ENCODE measurements at regions not wholly inside any gene's neighbourhood (a gene's known extent, or its start where the extent isn't known, plus 50 kb on each side); places are given as distances from the start of the nearest gene placed in this dataset.

GRCh38 chr1:198397208-198397808 is 143.2 kb downstream of the ATP6V1G3 start:
- BruUV-seq (replicated peaks), result no TSS peak
- H3K27me3 ChIP-seq (ENCODE audit: control insufficient read depth, insufficient read depth, low read length), result no peaks in the 10 kb centered on the region; the same call in 1 of the 2 replicates
- no peaks in the 10 kb centered on the region for H3K36me3 ChIP-seq (ENCODE audit: control insufficient read depth, insufficient read depth, low read length)
- no peaks in the 10 kb centered on the region for H3K9me3 ChIP-seq (ENCODE audit: control insufficient read depth, insufficient read depth, low read depth, low read length)
- CTCF ChIA-PET, result no interaction called here
- no peak for ATAC-seq
- intact Hi-C loops (cut with micrococcal nuclease; ENCODE audit: unreplicated experiment), result no loop called here
- DNase-seq (ENCODE audit: low read depth, low spot score), result no peak
- in situ Hi-C loops (cut with HindIII; ENCODE audit: low pct_unique_long_range_greater_than_20kb, low sequenced_read_pairs), result no loop called here
- no peaks in the 10 kb centered on the region for H3K4me1 ChIP-seq (ENCODE audit: control insufficient read depth, insufficient read depth, low read length)
- POLR2A ChIA-PET, result no interaction called here
- TF ChIP-seq SIN3A (IDR thresholded peaks at IDR 0.05; ENCODE audit: borderline replicate concordance, insufficient read depth, low read depth, low read length) (no peak), POLR2AphosphoS5 (IDR thresholded peaks at IDR 0.05; ENCODE audit: low read depth, low read length) (no peak), TCF7L2 (IDR thresholded peaks at IDR 0.05; ENCODE audit: low read depth, low read length) (no peak)
- TF ChIP-seq, protein P1, sequence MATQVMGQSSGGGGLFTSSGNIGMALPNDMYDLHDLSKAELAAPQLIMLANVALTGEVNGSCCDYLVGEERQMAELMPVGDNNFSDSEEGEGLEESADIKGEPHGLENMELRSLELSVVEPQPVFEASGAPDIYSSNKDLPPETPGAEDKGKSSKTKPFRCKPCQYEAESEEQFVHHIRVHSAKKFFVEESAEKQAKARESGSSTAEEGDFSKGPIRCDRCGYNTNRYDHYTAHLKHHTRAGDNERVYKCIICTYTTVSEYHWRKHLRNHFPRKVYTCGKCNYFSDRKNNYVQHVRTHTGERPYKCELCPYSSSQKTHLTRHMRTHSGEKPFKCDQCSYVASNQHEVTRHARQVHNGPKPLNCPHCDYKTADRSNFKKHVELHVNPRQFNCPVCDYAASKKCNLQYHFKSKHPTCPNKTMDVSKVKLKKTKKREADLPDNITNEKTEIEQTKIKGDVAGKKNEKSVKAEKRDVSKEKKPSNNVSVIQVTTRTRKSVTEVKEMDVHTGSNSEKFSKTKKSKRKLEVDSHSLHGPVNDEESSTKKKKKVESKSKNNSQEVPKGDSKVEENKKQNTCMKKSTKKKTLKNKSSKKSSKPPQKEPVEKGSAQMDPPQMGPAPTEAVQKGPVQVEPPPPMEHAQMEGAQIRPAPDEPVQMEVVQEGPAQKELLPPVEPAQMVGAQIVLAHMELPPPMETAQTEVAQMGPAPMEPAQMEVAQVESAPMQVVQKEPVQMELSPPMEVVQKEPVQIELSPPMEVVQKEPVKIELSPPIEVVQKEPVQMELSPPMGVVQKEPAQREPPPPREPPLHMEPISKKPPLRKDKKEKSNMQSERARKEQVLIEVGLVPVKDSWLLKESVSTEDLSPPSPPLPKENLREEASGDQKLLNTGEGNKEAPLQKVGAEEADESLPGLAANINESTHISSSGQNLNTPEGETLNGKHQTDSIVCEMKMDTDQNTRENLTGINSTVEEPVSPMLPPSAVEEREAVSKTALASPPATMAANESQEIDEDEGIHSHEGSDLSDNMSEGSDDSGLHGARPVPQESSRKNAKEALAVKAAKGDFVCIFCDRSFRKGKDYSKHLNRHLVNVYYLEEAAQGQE (IDR thresholded peaks at IDR 0.05; ENCODE audit: insufficient read depth in 1 of 2, low read depth in 2 of 2, low read length in 1 of 2), result no peak
- TF ChIP-seq, protein P2, sequence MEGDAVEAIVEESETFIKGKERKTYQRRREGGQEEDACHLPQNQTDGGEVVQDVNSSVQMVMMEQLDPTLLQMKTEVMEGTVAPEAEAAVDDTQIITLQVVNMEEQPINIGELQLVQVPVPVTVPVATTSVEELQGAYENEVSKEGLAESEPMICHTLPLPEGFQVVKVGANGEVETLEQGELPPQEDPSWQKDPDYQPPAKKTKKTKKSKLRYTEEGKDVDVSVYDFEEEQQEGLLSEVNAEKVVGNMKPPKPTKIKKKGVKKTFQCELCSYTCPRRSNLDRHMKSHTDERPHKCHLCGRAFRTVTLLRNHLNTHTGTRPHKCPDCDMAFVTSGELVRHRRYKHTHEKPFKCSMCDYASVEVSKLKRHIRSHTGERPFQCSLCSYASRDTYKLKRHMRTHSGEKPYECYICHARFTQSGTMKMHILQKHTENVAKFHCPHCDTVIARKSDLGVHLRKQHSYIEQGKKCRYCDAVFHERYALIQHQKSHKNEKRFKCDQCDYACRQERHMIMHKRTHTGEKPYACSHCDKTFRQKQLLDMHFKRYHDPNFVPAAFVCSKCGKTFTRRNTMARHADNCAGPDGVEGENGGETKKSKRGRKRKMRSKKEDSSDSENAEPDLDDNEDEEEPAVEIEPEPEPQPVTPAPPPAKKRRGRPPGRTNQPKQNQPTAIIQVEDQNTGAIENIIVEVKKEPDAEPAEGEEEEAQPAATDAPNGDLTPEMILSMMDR (IDR thresholded peaks at IDR 0.05), result no peak
- H3K4me3 ChIP-seq (ENCODE audit: low read depth in 2 of 2, low read length in 2 of 2), result no peak overlapping the region
- H3K27ac ChIP-seq (ENCODE audit: low read length), result no peak overlapping the region

DNA sequence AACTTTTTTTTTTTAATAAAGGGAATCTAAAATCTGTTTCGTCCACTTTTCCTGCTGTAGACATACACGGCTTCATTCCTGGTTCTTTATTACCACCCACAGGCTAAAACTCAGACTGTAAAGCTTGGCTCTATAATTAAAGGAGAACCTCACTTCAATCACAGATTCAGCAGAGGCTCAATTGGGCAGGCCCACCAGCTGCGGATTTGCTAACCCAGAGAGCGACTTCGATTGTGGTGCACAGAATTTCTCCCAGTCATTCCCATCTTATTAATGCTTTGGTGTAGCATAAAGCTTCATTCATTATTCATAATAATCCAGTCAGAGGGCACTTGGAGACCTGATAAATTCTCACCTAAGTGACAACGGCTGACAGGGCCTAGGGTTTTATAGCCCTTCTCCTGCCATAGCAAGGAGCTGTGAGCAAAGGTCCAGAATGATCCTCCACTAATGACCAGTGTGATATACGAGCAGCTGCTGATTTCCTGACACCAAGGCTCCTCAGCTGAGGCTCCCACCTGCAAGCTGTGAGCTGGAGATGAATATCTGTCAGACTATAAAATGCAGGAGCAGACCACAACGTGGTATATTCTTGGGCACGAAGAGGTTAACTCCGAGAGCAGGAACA is 149.0 kb downstream of the ATP6V1G3 start:
- H3K9me3 ChIP-seq (ENCODE audit: control insufficient read depth, insufficient read depth, low read depth, low read length), result no peaks in the 10 kb centered on the region
- intact Hi-C loops (cut with micrococcal nuclease; ENCODE audit: unreplicated experiment) (no loop called here), in situ Hi-C loops (cut with HindIII; ENCODE audit: low pct_unique_long_range_greater_than_20kb, low sequenced_read_pairs) (no loop called here)
- no peaks in the 10 kb centered on the region for H3K36me3 ChIP-seq (ENCODE audit: control insufficient read depth, insufficient read depth, low read length)
- TF ChIP-seq, protein P2 (IDR thresholded peaks at IDR 0.05), result no peak
- TF ChIP-seq POLR2AphosphoS5 (IDR thresholded peaks at IDR 0.05; ENCODE audit: low read depth, low read length) (no peak), SIN3A (IDR thresholded peaks at IDR 0.05; ENCODE audit: borderline replicate concordance, insufficient read depth, low read depth, low read length) (no peak), TCF7L2 (IDR thresholded peaks at IDR 0.05; ENCODE audit: low read depth, low read length) (no peak)
- TF ChIP-seq, protein P1 (IDR thresholded peaks at IDR 0.05; ENCODE audit: insufficient read depth in 1 of 2, low read depth in 2 of 2, low read length in 1 of 2), result no peak
- H3K4me3 ChIP-seq (ENCODE audit: low read depth in 2 of 2, low read length in 2 of 2), result no peak overlapping the region
- ChIA-PET POLR2A (no interaction called here), CTCF (no interaction called here)
- DNase-seq (ENCODE audit: low read depth, low spot score), result no peak
- H3K27ac ChIP-seq (ENCODE audit: low read length), result no peak overlapping the region
- no peaks in the 10 kb centered on the region for H3K27me3 ChIP-seq (ENCODE audit: control insufficient read depth, insufficient read depth, low read length)
- no peaks in the 10 kb centered on the region for H3K4me1 ChIP-seq (ENCODE audit: control insufficient read depth, insufficient read depth, low read length)
- no peak for ATAC-seq
- no TSS peak for BruUV-seq (replicated peaks)
